GM10847 (cell line): ENCODE measurements at regions not wholly inside any gene's neighbourhood (a gene's known extent, or its start where the extent isn't known, plus 50 kb on each side); places are given as distances from the start of the nearest gene placed in this dataset.

Experiments
- POLR2A ChIP-seq: IDR thresholded peaks from 2 replicates; pipeline ENCODE4 v1.6.1; 2011; ENCODE audit not compliant: insufficient read length; ENCODE audit errors: extremely low read depth

DNA sequence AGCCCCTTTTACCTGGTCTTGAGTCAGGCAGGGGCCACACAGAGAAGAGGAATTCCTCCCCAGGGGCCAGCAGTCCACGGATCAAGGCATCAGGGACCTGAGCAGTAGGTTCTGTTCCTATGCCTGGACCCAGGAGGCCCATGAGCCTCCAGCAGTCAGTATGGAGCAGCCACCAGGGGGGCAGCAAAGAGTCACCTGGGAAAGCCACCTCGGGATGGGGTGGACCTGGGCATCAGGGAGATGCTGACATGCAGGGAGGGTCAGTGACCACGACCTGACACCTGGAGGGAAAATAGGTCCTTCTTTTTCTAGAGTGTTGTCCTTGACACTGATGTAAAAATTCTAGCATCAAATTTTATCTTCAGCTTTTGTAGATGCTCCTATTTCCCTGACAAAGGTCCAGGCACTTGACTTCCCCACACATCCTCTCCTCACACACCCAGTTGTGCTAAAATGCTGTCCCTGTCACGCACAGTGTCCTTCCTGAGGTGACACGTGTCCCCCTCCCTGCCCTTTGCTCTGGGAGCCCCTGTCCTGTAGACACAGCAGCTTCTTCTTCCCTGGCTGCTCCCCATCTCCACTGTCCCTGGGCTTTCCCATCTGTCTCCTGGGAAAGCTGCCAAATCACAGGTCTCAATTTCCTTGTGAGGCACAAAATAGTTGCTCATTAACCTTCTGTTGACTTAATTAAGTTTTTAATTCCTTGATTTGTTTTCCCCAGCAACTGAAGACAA is 70.0 kb upstream of the IGLL5 start:
- no peak for TF ChIP-seq POLR2A

DNA sequence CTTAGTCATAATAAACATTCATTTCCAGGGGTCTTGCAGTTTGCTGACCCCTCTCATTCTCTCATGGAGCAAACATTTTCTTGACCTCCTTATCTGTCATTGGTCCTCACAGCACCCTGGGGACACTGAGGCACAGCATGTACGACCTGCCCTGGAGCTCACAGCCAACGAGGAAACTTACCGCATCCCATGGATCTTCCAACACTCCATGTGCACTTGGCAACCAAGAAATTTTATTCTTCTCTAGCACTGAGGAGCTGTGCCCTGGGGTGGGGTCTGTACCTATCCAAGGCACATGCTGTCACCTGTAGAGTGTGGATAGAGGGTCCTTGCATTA is 69.4 kb upstream of the IGLL5 start:
- no peak for TF ChIP-seq POLR2A

DNA sequence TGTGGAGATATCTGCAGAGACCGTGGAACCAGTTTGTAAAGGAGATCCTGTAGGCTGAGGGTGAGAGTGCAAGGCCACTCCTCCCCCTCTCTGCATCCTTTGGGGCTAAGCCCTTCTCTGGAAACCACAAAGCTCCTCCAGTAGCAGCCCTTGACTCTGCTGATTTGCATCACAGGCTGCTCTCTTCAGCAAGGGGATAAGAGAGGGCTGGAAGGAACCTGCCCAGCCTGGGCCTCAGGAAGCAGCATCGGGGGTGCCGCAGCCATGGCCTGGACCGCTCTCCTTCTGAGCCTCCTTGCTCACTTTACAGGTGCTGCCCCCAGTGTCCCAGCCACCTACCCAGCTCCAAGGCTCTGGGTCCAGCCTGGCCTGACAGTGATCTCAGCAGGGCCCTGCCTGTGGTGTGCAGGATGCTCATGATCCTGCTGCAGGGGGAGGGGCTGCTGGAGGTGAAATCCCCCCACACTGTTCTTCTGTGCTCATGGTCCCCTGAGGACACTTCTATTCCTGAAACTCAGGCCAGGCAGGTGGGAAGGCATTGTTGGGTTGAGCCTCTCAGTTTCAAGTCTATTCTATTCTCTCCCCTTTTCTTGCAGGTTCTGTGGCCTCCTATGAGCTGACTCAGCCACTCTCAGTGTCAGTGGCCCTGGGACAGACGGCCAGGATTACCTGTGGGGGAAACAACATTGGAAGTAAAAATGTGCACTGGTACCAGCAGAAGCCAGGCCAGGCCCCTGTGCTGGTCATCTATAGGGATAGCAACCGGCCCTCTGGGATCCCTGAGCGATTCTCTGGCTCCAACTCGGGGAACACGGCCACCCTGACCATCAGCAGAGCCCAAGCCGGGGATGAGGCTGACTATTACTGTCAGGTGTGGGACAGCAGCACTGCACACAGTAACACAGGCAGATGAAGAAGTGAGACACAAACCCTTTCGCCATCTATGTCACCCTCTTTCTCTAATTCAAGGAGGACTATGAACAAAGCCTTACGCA is 68.5 kb upstream of the IGLL5 start:
- TF ChIP-seq POLR2A = no peak

DNA sequence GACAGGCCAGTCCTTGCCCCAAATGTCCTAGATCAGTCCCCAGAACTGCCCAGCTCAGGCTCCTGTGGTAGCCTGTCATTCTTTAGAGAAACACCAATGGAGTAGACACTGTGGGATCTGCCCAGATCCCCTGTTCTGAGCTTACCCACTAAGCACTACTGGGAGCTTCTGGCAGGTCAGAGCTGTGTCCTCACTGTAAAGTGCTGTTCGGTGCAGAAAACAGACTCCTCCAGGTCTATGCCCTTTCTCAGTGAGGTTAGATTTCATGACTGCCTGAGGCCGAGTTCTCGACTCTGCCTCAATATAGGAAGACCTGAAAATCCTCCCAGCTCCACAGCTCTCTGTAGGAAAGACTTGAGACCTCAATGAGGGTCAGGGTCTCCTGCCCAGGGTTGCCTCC is 67.5 kb upstream of the IGLL5 start:
- TF ChIP-seq POLR2A = no peak

DNA sequence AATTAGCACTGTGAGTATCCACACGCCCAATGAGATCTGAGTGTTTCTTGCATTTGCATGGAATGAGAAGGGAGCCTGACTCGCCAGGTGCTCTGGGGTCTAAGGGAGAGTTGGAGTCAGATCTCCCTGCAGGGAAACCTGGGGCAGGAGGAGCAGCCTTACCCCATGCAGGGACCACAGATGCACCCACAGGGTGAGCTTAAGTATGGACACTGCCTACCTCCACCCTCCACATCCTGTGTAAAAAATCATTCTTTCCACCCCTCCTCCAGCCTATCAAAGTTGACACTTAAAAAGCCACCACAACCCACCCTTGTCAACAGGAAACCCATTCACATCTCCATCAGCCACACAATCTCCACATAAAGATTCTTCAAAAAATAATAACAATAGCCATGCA is 67.0 kb upstream of the IGLL5 start:
- TF ChIP-seq POLR2A = no peak

DNA sequence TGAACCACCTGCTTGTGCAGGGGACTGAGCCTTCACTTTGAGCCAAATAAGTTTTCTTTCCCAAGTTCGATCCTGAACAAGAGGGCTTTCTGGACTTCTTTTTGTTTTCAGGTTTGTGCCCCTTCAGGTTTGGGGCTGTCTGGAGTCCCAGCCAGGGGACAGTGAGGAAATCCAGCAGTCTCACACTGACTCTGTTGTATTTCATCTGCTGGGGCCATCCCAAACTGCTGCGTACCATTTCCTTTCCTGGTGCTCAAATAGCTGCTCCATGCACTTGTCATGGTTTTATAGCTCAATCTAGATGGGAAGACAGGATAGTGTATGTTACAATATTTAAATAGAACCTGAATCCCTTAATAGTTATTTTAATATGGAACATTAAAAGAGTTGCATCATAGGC is 66.3 kb upstream of the IGLL5 start:
- TF ChIP-seq POLR2A = no peak

DNA sequence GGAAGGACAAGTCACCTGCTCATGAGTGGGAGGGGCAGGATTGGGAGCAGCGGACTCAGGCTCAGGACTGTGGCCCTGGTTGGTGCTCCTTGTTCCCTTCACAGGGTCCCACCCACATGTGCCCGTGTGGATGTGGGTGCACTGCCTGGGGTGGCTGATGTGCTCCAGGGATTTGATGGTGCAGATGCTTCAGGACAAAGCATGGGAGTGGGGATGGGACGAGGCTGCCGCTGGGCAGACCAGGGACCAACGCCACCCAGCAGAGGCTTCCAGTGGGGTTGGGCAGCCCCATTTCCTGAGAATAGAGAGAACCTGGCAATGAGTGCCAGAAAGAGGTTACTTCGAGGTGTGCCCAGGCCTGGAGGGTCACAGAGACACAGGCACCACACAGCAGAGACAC is 65.5 kb upstream of the IGLL5 start:
- no peak for TF ChIP-seq POLR2A

DNA sequence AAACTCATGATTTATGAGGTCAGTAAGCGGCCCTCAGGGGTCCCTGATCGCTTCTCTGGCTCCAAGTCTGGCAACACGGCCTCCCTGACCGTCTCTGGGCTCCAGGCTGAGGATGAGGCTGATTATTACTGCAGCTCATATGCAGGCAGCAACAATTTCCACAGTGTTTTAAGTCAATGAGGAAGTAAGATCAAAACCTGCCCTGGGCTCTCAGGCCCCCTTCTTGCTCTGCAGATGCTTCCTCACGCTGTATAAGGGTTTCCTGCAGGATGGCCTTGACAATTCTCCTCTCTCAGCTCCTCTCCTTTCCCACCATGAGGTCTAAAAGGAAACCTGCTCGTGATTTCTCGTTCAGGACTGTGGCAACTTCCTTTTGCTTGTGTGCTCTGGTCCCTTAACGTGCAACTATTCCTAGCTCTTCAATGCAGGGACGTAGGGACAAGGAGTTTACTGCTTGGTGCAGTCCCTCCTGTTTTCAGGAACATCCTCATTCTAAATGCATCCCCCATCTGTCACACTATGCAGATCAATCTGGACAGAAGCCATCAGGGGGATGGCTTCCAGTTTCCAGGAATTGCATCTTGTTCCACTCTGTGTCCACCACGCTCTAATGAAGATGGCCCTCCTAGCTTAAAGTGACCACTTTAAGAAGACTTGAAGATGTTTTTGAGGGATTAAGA is 64.3 kb upstream of the IGLL5 start:
- TF ChIP-seq POLR2A = no peak

DNA sequence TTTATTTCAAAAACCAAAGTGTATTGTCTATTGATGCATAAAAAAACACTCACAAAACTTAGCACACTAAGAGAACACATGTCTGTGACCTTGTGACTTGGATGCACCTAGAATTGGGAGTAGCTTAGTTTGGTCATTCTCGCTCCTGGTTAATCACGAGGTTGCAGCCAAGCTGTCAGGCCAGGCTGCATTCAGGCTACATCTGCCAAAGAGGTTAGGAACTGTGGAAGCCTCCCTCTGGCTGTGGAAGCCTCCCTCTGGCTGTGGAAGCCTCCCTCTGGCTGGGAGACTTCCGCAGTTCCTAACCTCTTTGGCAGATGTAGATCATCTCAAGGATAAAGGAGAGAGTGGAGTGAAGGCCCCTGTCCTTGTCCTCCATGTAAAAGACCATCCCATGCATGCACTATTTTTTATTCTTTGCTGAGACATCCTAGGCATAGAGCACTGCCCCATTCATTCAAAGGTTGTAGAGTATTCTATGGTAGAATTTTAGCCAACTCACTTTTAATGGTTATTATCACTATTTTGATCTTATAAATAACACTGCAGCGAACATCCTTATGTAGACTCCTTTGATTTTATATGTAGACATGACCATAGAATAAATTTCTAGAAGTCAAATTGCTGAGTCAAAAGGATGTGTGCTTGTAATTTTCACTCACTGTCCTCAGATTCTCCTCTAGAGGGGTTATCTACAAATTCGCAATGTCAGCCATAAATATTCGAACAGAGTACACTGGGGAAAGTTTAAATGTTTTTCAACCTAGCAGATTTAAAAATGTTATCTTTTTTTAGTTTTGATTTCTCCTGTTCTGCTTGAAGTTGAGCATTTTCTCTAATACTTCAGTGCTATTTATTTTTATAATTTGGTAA is 63.0 kb upstream of the IGLL5 start:
- TF ChIP-seq POLR2A = no peak

DNA sequence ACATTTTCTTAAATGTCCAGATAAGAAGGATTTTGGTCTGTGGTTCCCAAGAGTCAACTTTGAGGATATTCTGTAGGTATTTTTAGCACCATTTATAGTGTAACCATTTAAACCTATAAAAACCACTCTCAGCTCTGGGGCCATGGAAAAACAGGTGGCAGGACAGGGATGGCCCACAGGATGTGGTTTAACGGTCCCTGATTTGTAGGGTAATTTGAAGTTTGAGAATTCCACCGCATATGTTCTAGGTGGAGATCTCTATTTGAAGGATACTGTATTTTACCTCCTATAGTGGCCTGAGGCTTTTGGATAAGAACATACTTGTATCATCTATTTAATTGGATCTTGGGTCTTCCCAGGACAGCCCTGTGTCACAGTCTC is 62.4 kb upstream of the IGLL5 start:
- no peak for TF ChIP-seq POLR2A

DNA sequence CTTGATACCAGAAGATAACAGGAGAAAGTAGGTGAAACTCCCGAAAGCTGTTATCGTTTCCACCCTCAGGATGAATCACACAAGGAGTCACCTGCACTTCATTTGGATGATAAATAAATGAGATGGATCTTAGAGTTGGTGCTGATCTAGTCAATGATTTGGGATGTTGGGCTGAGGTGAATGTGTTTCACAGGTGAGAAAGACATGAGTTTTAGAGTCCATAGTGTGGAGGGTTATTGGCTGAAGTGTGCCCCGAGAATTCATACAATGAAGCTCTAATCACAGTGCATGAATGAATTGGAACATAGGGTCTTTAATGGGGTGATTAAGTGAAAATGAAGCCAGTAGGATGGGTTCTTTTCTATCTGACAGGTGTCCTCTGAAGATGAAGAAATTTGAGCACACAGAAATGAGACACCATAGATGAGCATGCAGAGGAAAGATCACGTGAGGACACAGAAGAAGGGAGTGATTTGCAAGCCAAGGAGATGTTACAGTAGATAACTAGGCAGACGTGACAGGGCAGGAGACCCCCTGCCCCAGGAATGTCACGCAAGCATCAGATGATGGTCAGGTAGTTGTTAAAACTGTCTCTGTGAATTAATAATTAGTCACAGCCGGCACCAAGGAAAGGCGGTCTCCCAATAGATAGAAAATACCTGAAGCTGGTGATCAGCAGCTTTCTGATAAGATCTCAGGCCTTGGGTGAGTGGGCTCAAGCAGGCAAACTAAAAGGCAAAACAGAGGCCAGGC is 60.3 kb upstream of the IGLL5 start:
- TF ChIP-seq POLR2A = no peak

DNA sequence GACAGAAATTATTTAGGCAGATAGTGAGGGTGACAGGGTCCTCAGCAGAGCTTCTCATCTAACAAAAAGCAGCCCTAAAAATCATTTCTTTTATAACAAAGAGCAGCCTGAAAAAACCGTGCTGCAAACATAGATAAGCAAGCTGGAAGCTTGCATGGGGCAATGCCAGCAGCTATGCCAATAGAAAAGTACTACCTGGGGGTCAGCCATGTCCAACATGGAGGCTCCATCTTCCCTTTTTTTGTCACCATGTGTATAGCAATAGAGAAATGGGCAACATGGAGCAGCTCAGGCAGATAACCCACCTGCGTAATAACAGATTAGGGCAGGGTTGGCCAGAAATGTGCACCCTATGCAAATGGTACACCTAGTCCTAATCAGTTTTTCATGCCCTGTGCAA is 57.4 kb upstream of the IGLL5 start:
- no peak for TF ChIP-seq POLR2A

DNA sequence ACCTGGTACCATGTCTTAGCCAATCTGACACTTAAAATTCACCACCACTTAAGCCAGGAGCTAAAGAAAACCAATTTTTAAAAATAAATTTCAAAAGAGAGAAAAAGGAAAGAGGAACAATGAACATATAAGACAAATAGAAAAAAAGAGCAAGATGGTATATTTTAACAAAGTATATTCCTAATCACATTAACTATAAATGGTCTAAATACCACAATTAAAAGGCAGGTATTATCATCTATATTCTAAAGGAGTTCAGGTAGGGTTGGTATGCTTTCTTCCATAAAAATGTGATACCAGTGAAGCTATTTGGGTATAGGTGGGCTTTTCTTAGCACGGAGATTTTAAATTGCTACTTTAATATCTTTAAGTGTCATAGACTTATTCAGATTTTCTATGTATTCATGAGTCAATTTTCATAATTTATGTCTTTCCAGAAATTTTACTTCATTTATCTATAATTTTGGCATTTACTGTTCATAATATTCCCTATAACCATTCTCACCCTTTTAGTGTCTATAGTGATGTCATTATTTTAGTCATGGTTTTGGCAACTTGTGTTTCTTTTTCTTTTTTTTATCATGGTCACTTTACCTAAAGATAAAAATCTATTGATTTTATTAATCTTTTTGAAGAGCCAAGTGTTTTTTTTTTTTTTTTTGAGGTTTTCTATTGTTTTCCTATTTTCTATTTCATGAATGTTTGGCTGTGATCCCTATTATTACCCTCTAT is 56.5 kb upstream of the IGLL5 start:
- no peak for TF ChIP-seq POLR2A

DNA sequence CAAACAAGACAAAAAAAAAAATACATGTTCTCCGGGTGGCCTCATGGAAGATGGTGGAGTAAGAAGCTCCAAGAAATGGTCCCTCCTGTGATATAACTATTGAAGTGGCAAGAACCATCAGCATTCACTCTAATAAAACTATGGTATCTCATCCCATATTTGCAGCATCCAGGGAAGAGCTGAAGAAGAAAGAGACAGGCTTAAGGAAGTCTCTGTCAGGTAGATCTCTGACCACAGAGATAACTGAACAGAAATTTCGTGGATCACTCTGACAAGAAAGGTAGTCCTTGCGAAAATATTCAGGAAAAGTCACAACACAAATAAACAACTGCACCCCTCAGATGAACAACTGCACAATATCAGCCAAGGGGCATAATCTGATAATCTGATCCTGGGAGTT is 54.6 kb upstream of the IGLL5 start:
- TF ChIP-seq POLR2A = no peak

DNA sequence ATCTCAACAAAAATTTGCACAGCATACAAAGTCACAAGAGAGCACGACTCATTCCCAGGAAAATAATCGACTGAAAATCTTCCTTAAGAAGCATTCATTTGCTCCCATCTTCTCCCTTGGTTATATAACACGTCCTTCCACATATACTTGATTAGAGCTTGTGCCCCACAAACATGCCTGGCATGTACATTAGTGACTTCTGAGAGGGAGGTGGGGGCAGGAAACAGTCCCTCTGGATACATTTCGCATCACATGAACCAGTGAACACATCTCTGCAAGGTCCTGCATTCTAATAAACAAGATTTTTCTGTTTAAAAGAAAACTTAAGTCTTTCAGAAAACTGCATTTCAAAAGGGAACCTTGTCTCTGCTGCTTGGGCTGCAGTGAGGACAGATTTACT is 54.1 kb upstream of the IGLL5 start:
- no peak for TF ChIP-seq POLR2A
